ENCODE measurements at regions not wholly inside any gene's neighbourhood (a gene's known extent, or its start where the extent isn't known, plus 50 kb on each side); places are given as distances from the start of the nearest gene placed in this dataset.

GRCh38 chr9:81381694-81382093 is 307.7 kb downstream of the TLE1 start:
- Histone ChIP-seq H2AFZ (ENCODE audit: control insufficient read depth, low read depth, low read length) (no peak overlapping the region), H3K9ac (ENCODE audit: control insufficient read depth, insufficient read depth, low read length) (no peak overlapping the region), H3K4me2 (ENCODE audit: control insufficient read depth, insufficient read depth) (no peak overlapping the region), H3K36me3 (ENCODE audit: control insufficient read depth in 2 of 2, insufficient read depth in 2 of 2, low read length in 1 of 2) (no peaks in the 10 kb centered on the region), H4K20me1 (ENCODE audit: control insufficient read depth, insufficient read depth) (no peaks in the 10 kb centered on the region), H3K27me3 (replicated peaks in 1 of 2; ENCODE audit: control insufficient read depth in 2 of 2, insufficient read depth in 2 of 2, low read length in 1 of 2) (no peaks in the 10 kb centered on the region), H3K4me1 (ENCODE audit: control insufficient read depth, insufficient read depth, low read length) (no peaks in the 10 kb centered on the region), H3K27ac (ENCODE audit: control insufficient read depth, insufficient read depth) (no peak overlapping the region), H3K79me2 (ENCODE audit: control insufficient read depth, insufficient read depth, low read length) (no peaks in the 10 kb centered on the region), H3K4me3 (no peak overlapping the region), H3K9me3 (replicated peaks; ENCODE audit: control insufficient read depth, insufficient read depth, low read length) (no peaks in the 10 kb centered on the region; the same call in 2 of the 3 replicates)
- TF ChIP-seq, protein P1, sequence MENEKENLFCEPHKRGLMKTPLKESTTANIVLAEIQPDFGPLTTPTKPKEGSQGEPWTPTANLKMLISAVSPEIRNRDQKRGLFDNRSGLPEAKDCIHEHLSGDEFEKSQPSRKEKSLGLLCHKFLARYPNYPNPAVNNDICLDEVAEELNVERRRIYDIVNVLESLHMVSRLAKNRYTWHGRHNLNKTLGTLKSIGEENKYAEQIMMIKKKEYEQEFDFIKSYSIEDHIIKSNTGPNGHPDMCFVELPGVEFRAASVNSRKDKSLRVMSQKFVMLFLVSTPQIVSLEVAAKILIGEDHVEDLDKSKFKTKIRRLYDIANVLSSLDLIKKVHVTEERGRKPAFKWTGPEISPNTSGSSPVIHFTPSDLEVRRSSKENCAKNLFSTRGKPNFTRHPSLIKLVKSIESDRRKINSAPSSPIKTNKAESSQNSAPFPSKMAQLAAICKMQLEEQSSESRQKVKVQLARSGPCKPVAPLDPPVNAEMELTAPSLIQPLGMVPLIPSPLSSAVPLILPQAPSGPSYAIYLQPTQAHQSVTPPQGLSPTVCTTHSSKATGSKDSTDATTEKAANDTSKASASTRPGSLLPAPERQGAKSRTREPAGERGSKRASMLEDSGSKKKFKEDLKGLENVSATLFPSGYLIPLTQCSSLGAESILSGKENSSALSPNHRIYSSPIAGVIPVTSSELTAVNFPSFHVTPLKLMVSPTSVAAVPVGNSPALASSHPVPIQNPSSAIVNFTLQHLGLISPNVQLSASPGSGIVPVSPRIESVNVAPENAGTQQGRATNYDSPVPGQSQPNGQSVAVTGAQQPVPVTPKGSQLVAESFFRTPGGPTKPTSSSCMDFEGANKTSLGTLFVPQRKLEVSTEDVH (IDR thresholded peaks at IDR 0.05; ENCODE audit: low read depth, partially characterized antibody), result no peak
- TF ChIP-seq BMI1 (IDR thresholded peaks at IDR 0.05; ENCODE audit: borderline replicate concordance) (no peak), MTA3 (IDR thresholded peaks at IDR 0.05; ENCODE audit: borderline replicate concordance, low read length) (no peak), E2F4 (IDR thresholded peaks at IDR 0.05; ENCODE audit: low read depth, low read length) (no peak), BCLAF1 (IDR thresholded peaks at IDR 0.05) (no peak), LARP7 (IDR thresholded peaks at IDR 0.05) (no peak), HDAC6 (IDR thresholded peaks at IDR 0.05; ENCODE audit: unreplicated experiment) (no peak), NRF1 (conservative IDR thresholded peaks at IDR 0.05; ENCODE audit: low read depth, low read length) (no peak), POU2F2 (IDR thresholded peaks at IDR 0.05; ENCODE audit: borderline replicate concordance, low read depth, low read length) (no peak), YY1 (IDR thresholded peaks at IDR 0.05; ENCODE audit: low read depth, low read length) (no peak), KDM1A (IDR thresholded peaks at IDR 0.05; ENCODE audit: borderline replicate concordance) (no peak), RELA (IDR thresholded peaks at IDR 0.05; ENCODE audit: borderline replicate concordance, partially characterized antibody) (no peak)
- no peak for ATAC-seq
- intact Hi-C loops (cut with micrococcal nuclease; ENCODE audit: unreplicated experiment) (no loop called here), in situ Hi-C loops (cut with MboI) (no loop called here)
- WGBS (ENCODE audit: insufficient coverage, insufficient replicate concordance, low lambda C conversion rate, missing lambda C conversion rate), result 20% methylated on average over 3 of the region's 3 CpGs
- BruUV-seq (replicated peaks), result no TSS peak
- no peak for FAIRE-seq
- ChIA-PET RAD21 (ENCODE audit: unreplicated experiment) (no interaction called here), POLR2A (no interaction called here), CTCF (no interaction called here), SMC1A (ENCODE audit: uncharacterized antibody, unreplicated experiment) (no interaction called here)
- DNase-seq (ENCODE audit: low read depth, low spot score), result no peak

Measured in GM12878 (cell line).